ENCODE measurements at regions not wholly inside any gene's neighbourhood (a gene's known extent, or its start where the extent isn't known, plus 50 kb on each side); places are given as distances from the start of the nearest gene placed in this dataset.

DNA sequence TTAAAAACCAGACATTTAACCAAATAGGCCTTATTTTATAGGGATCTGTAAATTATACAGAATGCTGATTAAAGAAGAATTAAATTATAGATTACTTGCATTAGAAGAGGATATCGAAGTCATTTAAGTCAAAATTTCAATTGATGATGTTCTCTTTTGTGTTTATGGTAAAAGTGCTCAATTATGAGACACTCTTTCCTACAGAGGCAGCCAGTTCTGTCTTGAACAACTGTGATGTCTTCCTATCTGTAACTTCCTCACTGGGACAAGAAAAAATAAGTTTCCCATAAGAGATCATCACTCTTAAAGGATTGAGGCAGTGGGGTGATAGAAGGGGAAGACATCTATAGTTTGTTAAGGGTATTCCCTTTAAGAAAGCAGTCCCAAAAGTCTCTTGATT lies 613.5 kb downstream of the INSC start:
- H3K27ac Mint-ChIP-seq (ENCODE audit: unreplicated experiment) = no peak overlapping the region
- peaks cover 40% of the 10 kb centered on the region for H3K27me3 Mint-ChIP-seq (ENCODE audit: unreplicated experiment)
- no peaks in the 10 kb centered on the region for H3K9me3 Mint-ChIP-seq (ENCODE audit: unreplicated experiment)
- H3K36me3 Mint-ChIP-seq (ENCODE audit: unreplicated experiment) = no peaks in the 10 kb centered on the region
- H3K4me1 Mint-ChIP-seq (ENCODE audit: unreplicated experiment) = no peaks in the 10 kb centered on the region
- no peak overlapping the region for H3K4me3 Mint-ChIP-seq (ENCODE audit: unreplicated experiment)
- no peak for DNase-seq (ENCODE audit: extremely low spot score, unreplicated experiment)
- TF ChIP-seq, protein P1, sequence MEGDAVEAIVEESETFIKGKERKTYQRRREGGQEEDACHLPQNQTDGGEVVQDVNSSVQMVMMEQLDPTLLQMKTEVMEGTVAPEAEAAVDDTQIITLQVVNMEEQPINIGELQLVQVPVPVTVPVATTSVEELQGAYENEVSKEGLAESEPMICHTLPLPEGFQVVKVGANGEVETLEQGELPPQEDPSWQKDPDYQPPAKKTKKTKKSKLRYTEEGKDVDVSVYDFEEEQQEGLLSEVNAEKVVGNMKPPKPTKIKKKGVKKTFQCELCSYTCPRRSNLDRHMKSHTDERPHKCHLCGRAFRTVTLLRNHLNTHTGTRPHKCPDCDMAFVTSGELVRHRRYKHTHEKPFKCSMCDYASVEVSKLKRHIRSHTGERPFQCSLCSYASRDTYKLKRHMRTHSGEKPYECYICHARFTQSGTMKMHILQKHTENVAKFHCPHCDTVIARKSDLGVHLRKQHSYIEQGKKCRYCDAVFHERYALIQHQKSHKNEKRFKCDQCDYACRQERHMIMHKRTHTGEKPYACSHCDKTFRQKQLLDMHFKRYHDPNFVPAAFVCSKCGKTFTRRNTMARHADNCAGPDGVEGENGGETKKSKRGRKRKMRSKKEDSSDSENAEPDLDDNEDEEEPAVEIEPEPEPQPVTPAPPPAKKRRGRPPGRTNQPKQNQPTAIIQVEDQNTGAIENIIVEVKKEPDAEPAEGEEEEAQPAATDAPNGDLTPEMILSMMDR (IDR thresholded peaks at IDR 0.05) = no peak

DNA sequence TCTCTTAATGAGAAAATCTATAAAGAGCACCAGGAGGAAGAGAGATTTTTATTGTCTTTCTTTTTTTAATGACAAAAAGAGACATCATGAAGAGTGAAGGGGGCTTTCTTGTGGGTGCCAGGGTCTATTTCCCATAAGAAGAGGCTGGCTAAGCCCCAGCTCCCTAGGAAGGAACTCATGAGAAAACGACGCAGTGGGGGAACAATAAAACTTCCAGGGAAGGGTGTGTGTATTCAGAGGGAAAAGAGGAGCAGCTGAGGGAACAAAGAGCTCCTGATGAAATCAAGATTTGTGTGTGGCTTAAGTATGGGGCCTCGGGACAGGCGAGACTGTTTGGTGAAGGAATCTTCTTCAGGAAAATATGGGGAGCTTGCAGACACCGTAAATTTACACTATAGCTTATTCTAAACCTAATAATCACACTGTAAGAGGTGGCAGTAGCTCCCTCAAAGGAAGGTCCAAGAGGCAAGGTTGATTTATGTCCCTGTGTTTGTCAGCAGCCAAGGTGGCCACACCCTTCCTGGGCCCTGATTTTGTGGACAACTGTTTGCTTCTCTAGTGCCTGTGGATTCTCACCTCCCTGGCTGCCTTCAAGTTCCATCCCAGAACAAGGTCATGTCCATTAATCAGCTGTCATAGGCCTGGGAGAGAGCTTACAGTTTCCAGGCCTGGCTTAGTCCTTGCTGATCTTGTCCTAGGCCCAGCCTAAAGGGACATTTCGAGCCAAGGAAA lies 615.7 kb downstream of the INSC start:
- Mint-ChIP-seq H3K27me3 (ENCODE audit: unreplicated experiment) (peaks cover 52% of the 10 kb centered on the region), H3K4me1 (ENCODE audit: unreplicated experiment) (no peaks in the 10 kb centered on the region), H3K4me3 (ENCODE audit: unreplicated experiment) (no peak overlapping the region), H3K27ac (ENCODE audit: unreplicated experiment) (no peak overlapping the region), H3K36me3 (ENCODE audit: unreplicated experiment) (no peaks in the 10 kb centered on the region), H3K9me3 (ENCODE audit: unreplicated experiment) (no peaks in the 10 kb centered on the region)
- DNase-seq (ENCODE audit: extremely low spot score, unreplicated experiment) = no peak
- TF ChIP-seq, protein P1 (IDR thresholded peaks at IDR 0.05) = no peak

DNA sequence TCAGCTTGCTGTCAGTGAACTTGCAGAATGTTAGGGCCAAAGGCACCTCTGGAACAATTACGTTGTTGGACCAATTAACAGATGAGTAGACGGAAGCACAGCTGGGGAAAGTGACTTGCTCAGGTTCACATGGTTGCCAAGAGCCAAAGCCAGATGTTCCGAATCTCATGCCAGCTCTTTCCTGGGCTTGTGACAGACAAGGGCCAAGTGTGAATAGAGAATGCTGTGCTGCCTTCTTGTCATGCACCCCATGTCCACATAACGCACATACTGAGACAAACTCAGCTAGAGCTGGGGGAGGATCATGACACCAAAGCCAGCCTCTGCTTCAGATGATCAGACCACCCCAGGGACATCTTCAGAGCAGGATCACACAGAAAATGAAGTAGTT lies 616.3 kb downstream of the INSC start:
- no peak for DNase-seq (ENCODE audit: extremely low spot score, unreplicated experiment)
- peaks cover 49% of the 10 kb centered on the region for H3K27me3 Mint-ChIP-seq (ENCODE audit: unreplicated experiment)
- H3K27ac Mint-ChIP-seq (ENCODE audit: unreplicated experiment) = no peak overlapping the region
- peaks cover 3% of the 10 kb centered on the region for H3K4me1 Mint-ChIP-seq (ENCODE audit: unreplicated experiment)
- H3K9me3 Mint-ChIP-seq (ENCODE audit: unreplicated experiment) = no peaks in the 10 kb centered on the region
- H3K36me3 Mint-ChIP-seq (ENCODE audit: unreplicated experiment) = no peaks in the 10 kb centered on the region
- H3K4me3 Mint-ChIP-seq (ENCODE audit: unreplicated experiment) = no peak overlapping the region
- TF ChIP-seq, protein P1 (IDR thresholded peaks at IDR 0.05) = no peak

DNA sequence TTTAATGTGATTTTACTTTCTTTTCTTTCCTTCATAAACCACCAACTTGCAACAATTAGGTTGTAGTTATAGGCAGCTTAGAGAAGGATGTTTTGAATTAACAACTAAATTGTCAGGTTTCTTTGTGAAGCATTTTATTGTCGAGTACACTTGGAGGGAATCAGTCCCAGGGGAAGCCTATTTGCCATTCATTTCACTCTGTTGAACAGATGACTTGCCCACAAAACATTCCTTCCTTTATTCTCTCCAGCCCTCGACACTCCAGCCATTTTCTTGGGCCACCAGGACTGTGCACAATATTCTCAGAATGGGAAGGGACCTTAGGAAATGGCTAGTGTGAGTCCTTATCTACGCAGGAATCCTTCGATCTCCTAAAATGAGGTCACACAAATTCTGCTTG lies 620.6 kb downstream of the SOX6 start:
- no peak overlapping the region for H3K27ac Mint-ChIP-seq (ENCODE audit: unreplicated experiment)
- DNase-seq (ENCODE audit: extremely low spot score, unreplicated experiment) = no peak
- TF ChIP-seq, protein P1 (IDR thresholded peaks at IDR 0.05) = no peak
- H3K4me1 Mint-ChIP-seq (ENCODE audit: unreplicated experiment) = peaks cover 3% of the 10 kb centered on the region
- H3K4me3 Mint-ChIP-seq (ENCODE audit: unreplicated experiment) = no peak overlapping the region
- peaks cover 40% of the 10 kb centered on the region for H3K27me3 Mint-ChIP-seq (ENCODE audit: unreplicated experiment)
- no peaks in the 10 kb centered on the region for H3K36me3 Mint-ChIP-seq (ENCODE audit: unreplicated experiment)
- H3K9me3 Mint-ChIP-seq (ENCODE audit: unreplicated experiment) = no peaks in the 10 kb centered on the region

DNA sequence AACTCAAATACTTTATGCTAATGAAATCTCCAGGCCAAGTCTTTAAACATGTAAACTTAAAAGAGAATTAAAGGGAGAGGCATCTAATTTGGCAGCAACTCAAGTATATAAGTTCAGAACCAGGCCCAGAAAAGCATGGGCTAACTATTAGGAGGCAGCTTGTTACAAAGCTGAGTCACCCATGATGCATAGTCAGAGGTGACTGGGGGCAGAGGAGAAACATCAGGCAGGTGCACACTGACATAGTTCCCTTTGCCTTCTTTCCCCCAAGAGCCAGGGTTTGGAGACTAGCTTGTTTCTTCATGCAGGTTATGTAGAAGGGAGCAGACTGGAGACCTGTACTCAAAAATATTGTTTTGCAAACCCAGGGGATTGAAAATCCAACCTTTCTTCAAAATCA lies 619.0 kb downstream of the SOX6 start:
- H3K4me3 Mint-ChIP-seq (ENCODE audit: unreplicated experiment) = no peak overlapping the region

More for the DNA sequence above, 619.0 kb downstream of the SOX6 start:
- TF ChIP-seq, protein P1 (IDR thresholded peaks at IDR 0.05) = no peak
- no peaks in the 10 kb centered on the region for H3K36me3 Mint-ChIP-seq (ENCODE audit: unreplicated experiment)
- H3K9me3 Mint-ChIP-seq (ENCODE audit: unreplicated experiment) = no peaks in the 10 kb centered on the region
- DNase-seq (ENCODE audit: extremely low spot score, unreplicated experiment) = no peak
- H3K27ac Mint-ChIP-seq (ENCODE audit: unreplicated experiment) = no peak overlapping the region
- H3K4me1 Mint-ChIP-seq (ENCODE audit: unreplicated experiment) = peaks cover 3% of the 10 kb centered on the region
- peaks cover 36% of the 10 kb centered on the region for H3K27me3 Mint-ChIP-seq (ENCODE audit: unreplicated experiment)

All from osteocyte (in vitro differentiated cells).